Endothelial cell of umbilical vein (primary cell): ENCODE measurements at regions not wholly inside any gene's neighbourhood (a gene's known extent, or its start where the extent isn't known, plus 50 kb on each side); places are given as distances from the start of the nearest gene placed in this dataset.

Source experiments
- BruUV-seq: library from RNA; stranded (reverse); fragments of 400-500 nt; replicated peaks from 2 replicates; lab custom pipeline; 2021; lab: Mats Ljungman, UMichigan
- CTCF ChIA-PET: fragments of 300-600, 350-600 bp; sonication (Branson Sonifier 250); formaldehyde crosslinking; loops from one replicate; lab custom pipeline; 2021; ENCODE audit warnings: antibody characterized with exemption, inconsistent platforms; lab: Charles Lee
- POLR2A ChIA-PET: fragments of 300-600, 350-600 bp; sonication (Branson Sonifier 250); formaldehyde crosslinking; loops from one replicate; lab custom pipeline; 2021; ENCODE audit warnings: antibody characterized with exemption, inconsistent platforms; lab: Charles Lee
- DNase-seq: peaks from one replicate; pipeline ENCODE4 v3.0.0-alpha.2; 2011; ENCODE audit warnings: low read depth, low spot score
- FAIRE-seq: peaks from 2 replicates; lab custom pipeline; 2011; peaks lifted over from hg19 to GRCh38; lab: Jason Lieb, UNC
- H2AFZ ChIP-seq: 2 replicates; pipeline ENCODE4 v1.6.0; 2012; ENCODE audit warnings: low read depth, low read length, control low read depth, inconsistent platforms
- H3K27ac ChIP-seq: 2 replicates; pipeline ENCODE4 v1.5.1; 2011; ENCODE audit warnings: low read depth, mild to moderate bottlenecking, control low read depth, low read length, moderate library complexity; ENCODE audit not compliant: insufficient read depth
- H3K27me3 ChIP-seq, 2 experiments: 2 replicates each; pipeline versions ENCODE4 v1.6.0 to v1.6.1; 2011; ENCODE audit warnings: low read length in 2 of 2, mixed read lengths in 1 of 2; ENCODE audit not compliant: control insufficient read depth in 2 of 2, insufficient read depth in 2 of 2
- H3K36me3 ChIP-seq, 2 experiments: 2 replicates in 1 of 2; 3 replicates in 1 of 2; pipeline ENCODE4 v1.5.1; 2011; ENCODE audit warnings: low read length in 2 of 2, mild to moderate bottlenecking in 1 of 2, moderate library complexity in 1 of 2; ENCODE audit not compliant: control insufficient read depth in 2 of 2, insufficient read depth in 2 of 2; ENCODE audit errors: extremely low read depth in 1 of 2
- H3K4me1 ChIP-seq: 3 replicates; pipeline ENCODE4 v1.5.1; 2011; ENCODE audit warnings: mild to moderate bottlenecking, low read length; ENCODE audit not compliant: control insufficient read depth, insufficient read depth; ENCODE audit errors: extremely low read depth
- H3K4me2 ChIP-seq: 2 replicates; pipeline ENCODE4 v1.6.1; 2011; ENCODE audit warnings: low read length, control low read depth, mixed read lengths; ENCODE audit not compliant: insufficient read depth
- H3K4me3 ChIP-seq, 3 experiments: fragments of 200-600 bp in 1 of 3; sonication (generic), shearing (Covaris generic) in 1 of 3; replicated peaks in 1 of 3; 2 replicates each; pipeline ENCODE4 v1.5.1; 2011 to 2016; ENCODE audit warnings: control low read depth in 3 of 3, low read length in 3 of 3, mild to moderate bottlenecking in 2 of 3, inconsistent platforms in 1 of 3, low read depth in 1 of 3, moderate library complexity in 1 of 3; ENCODE audit not compliant: insufficient read depth in 1 of 3
- H3K79me2 ChIP-seq: 2 replicates; pipeline ENCODE4 v1.6.0; 2012; ENCODE audit warnings: low read length, inconsistent platforms; ENCODE audit not compliant: control insufficient read depth, insufficient read depth
- H3K9ac ChIP-seq: replicated peaks from 2 replicates; pipeline ENCODE3; 2011; ENCODE audit warnings: low read length, control low read depth; ENCODE audit not compliant: insufficient read depth; ENCODE audit errors: extremely low read depth
- H3K9me1 ChIP-seq: replicated peaks from 3 replicates; pipeline ENCODE4 v1.6.0; 2011; ENCODE audit warnings: mild to moderate bottlenecking, low read length; ENCODE audit not compliant: control insufficient read depth, insufficient read depth; ENCODE audit errors: extremely low read depth
- H3K9me3 ChIP-seq: replicated peaks from 2 replicates; pipeline ENCODE4 v1.5.1; 2012; ENCODE audit warnings: low read length, inconsistent platforms; ENCODE audit not compliant: control insufficient read depth, insufficient read depth
- H4K20me1 ChIP-seq: replicated peaks from 2 replicates; pipeline ENCODE3; 2011; ENCODE audit warnings: mild to moderate bottlenecking, low read length; ENCODE audit not compliant: control insufficient read depth, insufficient read depth; ENCODE audit errors: extremely low read depth
- EZH2 ChIP-seq: IDR thresholded peaks from 2 replicates; pipeline ENCODE4 v1.6.1; 2012; ENCODE audit warnings: borderline replicate concordance, low read depth, mild to moderate bottlenecking, moderate library complexity, low read length, inconsistent platforms; ENCODE audit not compliant: severe bottlenecking
- FOS ChIP-seq: IDR thresholded peaks from 2 replicates; pipeline ENCODE4 v1.6.1; 2011; ENCODE audit warnings: mild to moderate bottlenecking, low read length, moderate library complexity, borderline replicate concordance; ENCODE audit not compliant: insufficient read depth
- GATA2 ChIP-seq: IDR thresholded peaks from 2 replicates; pipeline ENCODE4 v1.7.0; 2011; ENCODE audit warnings: low read depth, mild to moderate bottlenecking, moderate library complexity, mixed read lengths, low read length; ENCODE audit not compliant: insufficient read length, insufficient read depth
- JUN ChIP-seq: IDR thresholded peaks from 2 replicates; pipeline ENCODE4 v1.6.1; 2011; ENCODE audit warnings: borderline replicate concordance, low read depth; ENCODE audit not compliant: insufficient read length, insufficient read depth
- MAX ChIP-seq: IDR thresholded peaks from 2 replicates; pipeline ENCODE4 v1.6.1; 2011; ENCODE audit not compliant: insufficient read depth, insufficient read length
- MYC ChIP-seq: IDR thresholded peaks from one replicate; pipeline ENCODE4 v1.6.1; 2011; ENCODE audit warnings: mild to moderate bottlenecking, low read depth, low read length
- POLR2A ChIP-seq: IDR thresholded peaks from 2 replicates; pipeline ENCODE4 v1.6.1; 2012; ENCODE audit warnings: low read depth, mild to moderate bottlenecking, control low read depth, low read length
- POLR2AphosphoS5 ChIP-seq: IDR thresholded peaks from 2 replicates; pipeline ENCODE4 v1.6.1; 2012; ENCODE audit warnings: low read depth, mild to moderate bottlenecking, control low read depth, low read length, moderate library complexity; ENCODE audit not compliant: insufficient read depth
- dilution Hi-C: fragments of 300-500 bp; cut with MboI; formaldehyde crosslinking; loops from one replicate; pipeline ENCODE4 v1.15.0; 2019; ENCODE audit warnings: low sequenced_read_pairs; ENCODE audit not compliant: extremely low pct_ligation_motif_present
- intact Hi-C: fragments of 100-400 bp; cut with micrococcal nuclease; formaldehyde crosslinking; loops from one replicate; pipeline ENCODE4 v1.10.0; 2022
- TF ChIP-seq, protein P1 (sequence below), 2 donors: IDR thresholded peaks; 1 replicate in 1 of 2; 2 replicates in 1 of 2; pipeline ENCODE4 v1.5.1; 2011; ENCODE audit warnings: low read length in 2 of 2, mild to moderate bottlenecking in 2 of 2, moderate library complexity in 2 of 2, control low read depth in 1 of 2, inconsistent platforms in 1 of 2, low read depth in 1 of 2; ENCODE audit not compliant: insufficient read depth in 1 of 2; ENCODE audit errors: extremely low read depth in 1 of 2

- no peak for DNase-seq
- H2AFZ ChIP-seq, result no peak overlapping the region
- H3K9ac ChIP-seq, result no peak overlapping the region
- dilution Hi-C loops, result no loop called here
- H3K79me2 ChIP-seq, result no peaks in the 10 kb centered on the region
- no peaks in the 10 kb centered on the region for H3K9me1 ChIP-seq
- ChIA-PET CTCF (no interaction called here), POLR2A (no interaction called here)
- H3K9me3 ChIP-seq, result no peaks in the 10 kb centered on the region
- no peak overlapping the region for H3K4me2 ChIP-seq
- intact Hi-C loops, result no loop called here
- H4K20me1 ChIP-seq, result no peaks in the 10 kb centered on the region
- TF ChIP-seq MAX (no peak), GATA2 (no peak), POLR2A (no peak)
- no peaks in the 10 kb centered on the region for H3K36me3 ChIP-seq
- no peak overlapping the region for H3K27ac ChIP-seq
- BruUV-seq, result no TSS peak
- no peak for FAIRE-seq
- no peaks in the 10 kb centered on the region for H3K4me1 ChIP-seq
- H3K4me3 ChIP-seq, result no peak overlapping the region
- no peaks in the 10 kb centered on the region for H3K27me3 ChIP-seq
Measured at GRCh38 chr7:153413540-153414287, 638.5 kb upstream of the DPP6 start.

GRCh38 chr7:153414288-153414629 is 637.9 kb upstream of the DPP6 start:
- H3K4me3 ChIP-seq, result no peak overlapping the region
- H3K9ac ChIP-seq, result no peak overlapping the region
- no TSS peak for BruUV-seq
- H3K27ac ChIP-seq, result no peak overlapping the region
- H2AFZ ChIP-seq, result no peak overlapping the region
- H3K36me3 ChIP-seq, result no peaks in the 10 kb centered on the region
- FAIRE-seq (no peak), DNase-seq (no peak)
- H4K20me1 ChIP-seq, result no peaks in the 10 kb centered on the region
- no peaks in the 10 kb centered on the region for H3K27me3 ChIP-seq
- dilution Hi-C loops (no loop called here), intact Hi-C loops (no loop called here)
- H3K9me1 ChIP-seq, result no peaks in the 10 kb centered on the region
- ChIA-PET POLR2A (no interaction called here), CTCF (no interaction called here)
- TF ChIP-seq MAX, result no peak
- no peak for TF ChIP-seq GATA2
- TF ChIP-seq FOS, result no peak
- TF ChIP-seq POLR2A, result no peak
- TF ChIP-seq, protein P1, sequence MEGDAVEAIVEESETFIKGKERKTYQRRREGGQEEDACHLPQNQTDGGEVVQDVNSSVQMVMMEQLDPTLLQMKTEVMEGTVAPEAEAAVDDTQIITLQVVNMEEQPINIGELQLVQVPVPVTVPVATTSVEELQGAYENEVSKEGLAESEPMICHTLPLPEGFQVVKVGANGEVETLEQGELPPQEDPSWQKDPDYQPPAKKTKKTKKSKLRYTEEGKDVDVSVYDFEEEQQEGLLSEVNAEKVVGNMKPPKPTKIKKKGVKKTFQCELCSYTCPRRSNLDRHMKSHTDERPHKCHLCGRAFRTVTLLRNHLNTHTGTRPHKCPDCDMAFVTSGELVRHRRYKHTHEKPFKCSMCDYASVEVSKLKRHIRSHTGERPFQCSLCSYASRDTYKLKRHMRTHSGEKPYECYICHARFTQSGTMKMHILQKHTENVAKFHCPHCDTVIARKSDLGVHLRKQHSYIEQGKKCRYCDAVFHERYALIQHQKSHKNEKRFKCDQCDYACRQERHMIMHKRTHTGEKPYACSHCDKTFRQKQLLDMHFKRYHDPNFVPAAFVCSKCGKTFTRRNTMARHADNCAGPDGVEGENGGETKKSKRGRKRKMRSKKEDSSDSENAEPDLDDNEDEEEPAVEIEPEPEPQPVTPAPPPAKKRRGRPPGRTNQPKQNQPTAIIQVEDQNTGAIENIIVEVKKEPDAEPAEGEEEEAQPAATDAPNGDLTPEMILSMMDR (IDR thresholded peaks at IDR 0.05; ENCODE audit: extremely low read depth in 1 of 2, insufficient read depth in 1 of 2, low read depth in 1 of 2, low read length in 2 of 2), result no peak
- TF ChIP-seq POLR2AphosphoS5, result no peak
- TF ChIP-seq JUN, result no peak
- no peak for TF ChIP-seq EZH2
- no peak for TF ChIP-seq MYC
- H3K79me2 ChIP-seq, result no peaks in the 10 kb centered on the region
- H3K4me2 ChIP-seq, result no peak overlapping the region
- H3K4me1 ChIP-seq, result no peaks in the 10 kb centered on the region
- H3K9me3 ChIP-seq, result no peaks in the 10 kb centered on the region
